ENCODE measurements at regions not wholly inside any gene's neighbourhood (a gene's known extent, or its start where the extent isn't known, plus 50 kb on each side); places are given as distances from the start of the nearest gene placed in this dataset.

DNA sequence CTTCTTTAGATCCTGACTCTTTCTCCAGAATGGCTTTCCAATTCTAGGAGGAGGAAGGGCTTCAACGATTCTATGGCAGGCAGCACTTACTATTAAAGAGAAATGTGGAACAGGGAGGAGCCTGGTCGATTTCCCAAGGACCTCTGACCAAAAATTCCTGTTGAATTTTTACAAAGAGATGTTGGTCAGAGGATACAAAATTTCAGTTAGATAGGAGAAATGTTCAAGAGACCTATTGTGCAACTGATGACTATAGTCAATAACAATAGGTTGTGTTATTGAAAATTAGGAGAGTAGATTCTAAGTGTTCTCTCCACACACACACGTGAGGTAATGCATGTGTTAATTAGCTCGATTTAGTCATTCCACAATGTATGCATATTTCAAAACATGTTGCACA lies 130.1 kb upstream of the TNFAIP3 start:
- no peak overlapping the region for H4K5ac ChIP-seq (ENCODE audit: insufficient read length, low read depth, low read length)
- no peak overlapping the region for H3K4ac ChIP-seq (ENCODE audit: low read depth, low read length)
- no peaks in the 10 kb centered on the region for H3K27me3 ChIP-seq (ENCODE audit: insufficient read depth, low read length)
- no peak overlapping the region for H2BK12ac ChIP-seq (ENCODE audit: insufficient read length, low read depth, low read length)
- H3K4me3 Mint-ChIP-seq = no peak overlapping the region
- peaks cover 10% of the 10 kb centered on the region in 2 experiments for H3K4me1 Mint-ChIP-seq
- no peak overlapping the region for H3K27ac Mint-ChIP-seq
- no peak overlapping the region for H3K56ac ChIP-seq (ENCODE audit: insufficient read length, low read depth, low read length)
- H2AFZ ChIP-seq (ENCODE audit: low read length) = no peak overlapping the region
- H2BK120ac ChIP-seq (ENCODE audit: low read depth, low read length, poor library complexity, severe bottlenecking) = no peak overlapping the region
- H3K4me1 ChIP-seq (ENCODE audit: insufficient read depth, low read length) = no peaks in the 10 kb centered on the region
- H3K36me3 Mint-ChIP-seq (ENCODE audit: insufficient read depth in 1 of 3, low read depth in 3 of 3) = no peaks in the 10 kb centered on the region
- H3K9ac ChIP-seq (ENCODE audit: extremely low read depth, insufficient read length, low read length) = no peak overlapping the region
- no peaks in the 10 kb centered on the region for H3K79me2 ChIP-seq (ENCODE audit: insufficient read depth, low read length)
- no peak overlapping the region for H3K4me2 ChIP-seq (ENCODE audit: insufficient read depth, insufficient read length, low read length)
- DNase-seq = no peak
- WGBS (ENCODE audit: extremely low coverage, insufficient read length, low lambda C conversion rate) = no CpG with 5 or more reads among the region's 4 CpGs
- H4K8ac ChIP-seq (replicated peaks; ENCODE audit: insufficient read length, low read depth, low read length) = no peak overlapping the region
- no peak overlapping the region for H3K14ac ChIP-seq (ENCODE audit: insufficient read depth, low read length)
- H4K20me1 ChIP-seq (ENCODE audit: control insufficient read depth, insufficient read depth, insufficient read length) = no peaks in the 10 kb centered on the region
- no peak overlapping the region for H3K27ac ChIP-seq (ENCODE audit: insufficient read length, low read depth, low read length)
- no peak overlapping the region for H4K91ac ChIP-seq (ENCODE audit: insufficient read length, low read depth, low read length)
- no peak overlapping the region for H3T11ph ChIP-seq (ENCODE audit: low read length)
- no peaks in the 10 kb centered on the region for H3K9me3 ChIP-seq (ENCODE audit: control insufficient read depth, low read depth, low read length)
- H3K9me3 Mint-ChIP-seq = no peaks in the 10 kb centered on the region
- H3K79me1 ChIP-seq (ENCODE audit: insufficient read depth, low read depth, low read length, poor library complexity, severe bottlenecking) = no peaks in the 10 kb centered on the region
- no peak overlapping the region for H3K23ac ChIP-seq (ENCODE audit: insufficient read length, low read depth, low read length)
- no peak overlapping the region for H2BK20ac ChIP-seq (ENCODE audit: low read depth, low read length, poor library complexity, severe bottlenecking)
- no peak overlapping the region for H2AK5ac ChIP-seq (ENCODE audit: insufficient read length, low read length)
- TF ChIP-seq, protein P1, sequence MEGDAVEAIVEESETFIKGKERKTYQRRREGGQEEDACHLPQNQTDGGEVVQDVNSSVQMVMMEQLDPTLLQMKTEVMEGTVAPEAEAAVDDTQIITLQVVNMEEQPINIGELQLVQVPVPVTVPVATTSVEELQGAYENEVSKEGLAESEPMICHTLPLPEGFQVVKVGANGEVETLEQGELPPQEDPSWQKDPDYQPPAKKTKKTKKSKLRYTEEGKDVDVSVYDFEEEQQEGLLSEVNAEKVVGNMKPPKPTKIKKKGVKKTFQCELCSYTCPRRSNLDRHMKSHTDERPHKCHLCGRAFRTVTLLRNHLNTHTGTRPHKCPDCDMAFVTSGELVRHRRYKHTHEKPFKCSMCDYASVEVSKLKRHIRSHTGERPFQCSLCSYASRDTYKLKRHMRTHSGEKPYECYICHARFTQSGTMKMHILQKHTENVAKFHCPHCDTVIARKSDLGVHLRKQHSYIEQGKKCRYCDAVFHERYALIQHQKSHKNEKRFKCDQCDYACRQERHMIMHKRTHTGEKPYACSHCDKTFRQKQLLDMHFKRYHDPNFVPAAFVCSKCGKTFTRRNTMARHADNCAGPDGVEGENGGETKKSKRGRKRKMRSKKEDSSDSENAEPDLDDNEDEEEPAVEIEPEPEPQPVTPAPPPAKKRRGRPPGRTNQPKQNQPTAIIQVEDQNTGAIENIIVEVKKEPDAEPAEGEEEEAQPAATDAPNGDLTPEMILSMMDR (conservative IDR thresholded peaks at IDR 0.05) = no peak
- no peak overlapping the region for H3K18ac ChIP-seq (ENCODE audit: insufficient read length, low read depth, low read length)
- H2BK5ac ChIP-seq (ENCODE audit: insufficient read length, low read length) = no peak overlapping the region
- H3K23me2 ChIP-seq (ENCODE audit: insufficient read length, low read depth, low read length, poor library complexity, severe bottlenecking) = no peaks in the 10 kb centered on the region
- H2BK15ac ChIP-seq (ENCODE audit: low read depth, low read length) = no peak overlapping the region
- peaks cover 2% of the 10 kb centered on the region for H3K27me3 Mint-ChIP-seq (ENCODE audit: low read depth)

Data from H9 (cell line).